MM.1S (cell line): ENCODE measurements at regions not wholly inside any gene's neighbourhood (a gene's known extent, or its start where the extent isn't known, plus 50 kb on each side); places are given as distances from the start of the nearest gene placed in this dataset.

Experiments used
- DNase-seq: peaks from one replicate; pipeline ENCODE4 v3.0.0-alpha.2; 2015
- H2AFZ ChIP-seq: fragments of 300-600 bp; sonication (generic); 2 replicates; pipeline ENCODE4 v1.6.0; 2016; ENCODE audit warnings: antibody characterized with exemption, low read length
- H3F3A ChIP-seq: fragments of 300-600 bp; sonication (generic); 2 replicates; pipeline ENCODE4 v1.6.1; 2016; ENCODE audit warnings: mild to moderate bottlenecking, antibody characterized with exemption, low read length, moderate library complexity, mixed read lengths; ENCODE audit not compliant: insufficient read depth
- H3K27ac ChIP-seq: fragments of 300-600 bp; sonication (generic); 2 replicates; pipeline ENCODE4 v1.5.1; 2016; ENCODE audit warnings: mild to moderate bottlenecking, low read length
- H3K27me3 ChIP-seq: fragments of 300-600 bp; sonication (generic); replicated peaks from 2 replicates; pipeline ENCODE4 v1.6.0; 2016; ENCODE audit warnings: low read length; ENCODE audit not compliant: insufficient read depth
- H3K36me3 ChIP-seq: fragments of 300-600 bp; sonication (generic); replicated peaks from 2 replicates; pipeline ENCODE4 v1.6.1; 2016; ENCODE audit warnings: mild to moderate bottlenecking, low read length, mixed read lengths; ENCODE audit not compliant: insufficient read depth
- H3K4me1 ChIP-seq: fragments of 300-600 bp; sonication (generic); 2 replicates; pipeline ENCODE4 v1.6.1; 2016; ENCODE audit warnings: low read length, mixed read lengths
- H3K4me2 ChIP-seq: fragments of 300-600 bp; sonication (generic); 2 replicates; pipeline ENCODE4 v1.6.0; 2016; ENCODE audit warnings: low read depth, low read length
- H3K4me3 ChIP-seq: fragments of 300-600 bp; sonication (generic); 2 replicates; pipeline ENCODE4 v1.5.1; 2016; ENCODE audit warnings: low read length, mixed read lengths
- H3K79me2 ChIP-seq: fragments of 300-600 bp; sonication (generic); 2 replicates; pipeline ENCODE4 v1.6.1; 2016; ENCODE audit warnings: mixed run types, low read length, mixed read lengths
- H3K9ac ChIP-seq: fragments of 300-600 bp; sonication (generic); 2 replicates; pipeline ENCODE4 v1.6.1; 2016; ENCODE audit warnings: low read length, mixed read lengths
- H3K9me2 ChIP-seq: fragments of 300-600 bp; sonication (generic); replicated peaks from 2 replicates; pipeline ENCODE4 v1.6.1; 2016; ENCODE audit warnings: mild to moderate bottlenecking, low read length, mixed read lengths; ENCODE audit not compliant: insufficient read depth
- H3K9me3 ChIP-seq: fragments of 300-600 bp; sonication (generic); replicated peaks from 2 replicates; pipeline ENCODE4 v1.6.1; 2016; ENCODE audit warnings: mild to moderate bottlenecking, low read length, mixed read lengths; ENCODE audit not compliant: insufficient read depth
- H4K20me1 ChIP-seq: fragments of 300-600 bp; sonication (generic); 2 replicates; pipeline ENCODE4 v1.6.1; 2016; ENCODE audit warnings: mild to moderate bottlenecking, low read length, moderate library complexity, mixed read lengths; ENCODE audit not compliant: insufficient read depth
- EZH2 ChIP-seq: fragments of 300-600 bp; sonication (generic); optimal IDR thresholded peaks from 2 replicates; pipeline ENCODE3; 2017; ENCODE audit warnings: low read depth, mild to moderate bottlenecking, antibody characterized with exemption, low read length, mixed read lengths
- EZH2phosphoT487 ChIP-seq: fragments of 300-600 bp; sonication (generic); IDR thresholded peaks from 2 replicates; pipeline ENCODE4 v1.6.1; 2018; ENCODE audit warnings: antibody characterized with exemption, low read length
- TF ChIP-seq, protein P1 (sequence below): fragments of 300-600 bp; sonication (generic); IDR thresholded peaks from 2 replicates; pipeline ENCODE4 v1.5.1; 2016; ENCODE audit warnings: antibody characterized with exemption, low read length, mixed read lengths

DNA sequence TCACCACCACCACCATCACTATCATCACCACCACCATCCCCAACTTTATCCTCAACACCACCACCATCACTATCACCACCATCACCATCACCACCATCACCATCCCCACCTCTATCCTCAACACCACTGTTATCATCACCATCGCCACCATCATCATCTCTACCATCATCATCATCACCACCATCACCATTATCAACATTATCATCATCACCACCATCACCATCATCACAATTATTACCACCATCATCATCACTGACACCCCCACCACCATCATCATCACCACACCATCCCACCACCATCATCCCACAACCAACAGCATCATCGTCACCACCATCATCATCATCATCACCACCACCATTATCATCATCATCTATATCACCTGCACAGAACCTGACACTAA is 188.4 kb upstream of the PWP1 start:
- H3F3A ChIP-seq, result no peaks in the 10 kb centered on the region
- no peaks in the 10 kb centered on the region for H3K79me2 ChIP-seq
- H2AFZ ChIP-seq, result no peak overlapping the region
- no peaks in the 10 kb centered on the region for H3K9me2 ChIP-seq
- no peak overlapping the region for H3K4me3 ChIP-seq
- H3K27ac ChIP-seq, result no peak overlapping the region
- H3K9me3 ChIP-seq, result no peaks in the 10 kb centered on the region
- no peak overlapping the region for H3K4me2 ChIP-seq
- no peaks in the 10 kb centered on the region for H3K4me1 ChIP-seq
- H3K27me3 ChIP-seq, result no peaks in the 10 kb centered on the region
- TF ChIP-seq EZH2 (no peak), EZH2phosphoT487 (no peak)
- TF ChIP-seq, protein P1, sequence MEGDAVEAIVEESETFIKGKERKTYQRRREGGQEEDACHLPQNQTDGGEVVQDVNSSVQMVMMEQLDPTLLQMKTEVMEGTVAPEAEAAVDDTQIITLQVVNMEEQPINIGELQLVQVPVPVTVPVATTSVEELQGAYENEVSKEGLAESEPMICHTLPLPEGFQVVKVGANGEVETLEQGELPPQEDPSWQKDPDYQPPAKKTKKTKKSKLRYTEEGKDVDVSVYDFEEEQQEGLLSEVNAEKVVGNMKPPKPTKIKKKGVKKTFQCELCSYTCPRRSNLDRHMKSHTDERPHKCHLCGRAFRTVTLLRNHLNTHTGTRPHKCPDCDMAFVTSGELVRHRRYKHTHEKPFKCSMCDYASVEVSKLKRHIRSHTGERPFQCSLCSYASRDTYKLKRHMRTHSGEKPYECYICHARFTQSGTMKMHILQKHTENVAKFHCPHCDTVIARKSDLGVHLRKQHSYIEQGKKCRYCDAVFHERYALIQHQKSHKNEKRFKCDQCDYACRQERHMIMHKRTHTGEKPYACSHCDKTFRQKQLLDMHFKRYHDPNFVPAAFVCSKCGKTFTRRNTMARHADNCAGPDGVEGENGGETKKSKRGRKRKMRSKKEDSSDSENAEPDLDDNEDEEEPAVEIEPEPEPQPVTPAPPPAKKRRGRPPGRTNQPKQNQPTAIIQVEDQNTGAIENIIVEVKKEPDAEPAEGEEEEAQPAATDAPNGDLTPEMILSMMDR, result no peak
- no peak for DNase-seq
- no peak overlapping the region for H3K9ac ChIP-seq
- no peaks in the 10 kb centered on the region for H3K36me3 ChIP-seq
- H4K20me1 ChIP-seq, result no peaks in the 10 kb centered on the region

DNA sequence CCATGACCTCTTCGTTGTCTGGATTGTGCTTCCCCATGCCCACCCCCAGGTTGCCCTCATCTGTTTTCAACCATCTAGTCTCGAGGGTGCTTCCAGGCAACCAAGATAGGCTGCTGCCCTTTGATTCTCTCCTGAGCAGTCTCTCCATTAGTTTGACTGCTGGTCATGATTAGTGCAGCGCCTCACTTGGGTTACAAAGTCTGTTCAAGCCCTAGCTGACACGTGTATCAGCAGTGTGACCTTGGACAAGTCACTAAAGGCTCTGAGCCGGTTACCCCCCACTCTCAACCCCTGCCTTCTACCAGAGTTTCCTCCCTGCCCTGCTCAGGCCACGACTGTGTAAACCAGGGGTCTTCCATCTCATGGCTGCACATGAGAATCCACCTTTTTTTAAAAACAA is 185.3 kb upstream of the PWP1 start:
- H3K27me3 ChIP-seq, result no peaks in the 10 kb centered on the region
- H4K20me1 ChIP-seq, result no peaks in the 10 kb centered on the region
- H3K36me3 ChIP-seq, result no peaks in the 10 kb centered on the region
- no peak overlapping the region for H3K4me2 ChIP-seq
- no peak overlapping the region for H3K27ac ChIP-seq
- H3K9ac ChIP-seq, result no peak overlapping the region
- H3F3A ChIP-seq, result no peaks in the 10 kb centered on the region
- no peaks in the 10 kb centered on the region for H3K9me3 ChIP-seq
- no peak for DNase-seq
- TF ChIP-seq, protein P1, result no peak
- no peak for TF ChIP-seq EZH2phosphoT487
- TF ChIP-seq EZH2, result no peak
- no peak overlapping the region for H2AFZ ChIP-seq
- H3K79me2 ChIP-seq, result no peaks in the 10 kb centered on the region
- no peaks in the 10 kb centered on the region for H3K4me1 ChIP-seq
- H3K9me2 ChIP-seq, result no peaks in the 10 kb centered on the region
- H3K4me3 ChIP-seq, result no peak overlapping the region

DNA sequence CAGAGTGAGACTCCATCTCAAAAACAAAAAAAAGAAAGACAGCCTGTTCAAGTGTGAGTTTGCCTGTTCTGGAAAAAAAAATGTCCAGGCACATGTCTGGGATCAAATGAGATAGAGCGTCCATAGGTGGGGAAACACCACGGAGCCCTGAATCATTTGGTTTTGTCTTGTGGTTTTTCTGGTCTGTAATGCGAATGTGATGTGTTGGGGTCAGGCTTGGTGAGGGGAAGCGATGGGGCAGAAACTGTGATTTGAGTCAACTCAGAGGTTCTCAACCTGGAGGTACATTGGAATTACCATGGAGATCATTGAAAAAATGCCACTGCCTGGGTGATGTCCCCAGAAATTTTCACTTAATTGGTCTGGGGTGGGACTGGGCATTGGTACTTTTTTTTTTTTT is 183.9 kb upstream of the PWP1 start:
- no peak for DNase-seq
- no peaks in the 10 kb centered on the region for H3K4me1 ChIP-seq
- no peak for TF ChIP-seq EZH2phosphoT487
- TF ChIP-seq EZH2, result no peak
- TF ChIP-seq, protein P1, result no peak
- H3K79me2 ChIP-seq, result no peaks in the 10 kb centered on the region
- no peak overlapping the region for H3K27ac ChIP-seq
- no peaks in the 10 kb centered on the region for H4K20me1 ChIP-seq
- H3K36me3 ChIP-seq, result no peaks in the 10 kb centered on the region
- no peaks in the 10 kb centered on the region for H3K27me3 ChIP-seq
- no peak overlapping the region for H2AFZ ChIP-seq
- no peak overlapping the region for H3K4me2 ChIP-seq
- H3K4me3 ChIP-seq, result no peak overlapping the region
- H3K9me3 ChIP-seq, result no peaks in the 10 kb centered on the region
- no peaks in the 10 kb centered on the region for H3K9me2 ChIP-seq
- no peaks in the 10 kb centered on the region for H3F3A ChIP-seq
- H3K9ac ChIP-seq, result no peak overlapping the region
